ENCODE measurements at regions not wholly inside any gene's neighbourhood (a gene's known extent, or its start where the extent isn't known, plus 50 kb on each side); places are given as distances from the start of the nearest gene placed in this dataset.
"Not testable (repeated sequence)": the region's sequence is repeated elsewhere in the genome, so short reads cannot be mapped to it uniquely, and the experiment has no call there.

- not testable (repeated sequence) for DNase-seq (ENCODE audit: low spot score)
Measured at GRCh38 chr1:206408371-206409288, 61.6 kb upstream of the IKBKE start.

GRCh38 chr1:206411321-206411720, 59.0 kb upstream of the IKBKE start:
- no peak for DNase-seq (ENCODE audit: low spot score)

GRCh38 chr1:206415942-206416341, 54.3 kb upstream of the IKBKE start:
- DNase-seq (ENCODE audit: low spot score) = no peak

DNA sequence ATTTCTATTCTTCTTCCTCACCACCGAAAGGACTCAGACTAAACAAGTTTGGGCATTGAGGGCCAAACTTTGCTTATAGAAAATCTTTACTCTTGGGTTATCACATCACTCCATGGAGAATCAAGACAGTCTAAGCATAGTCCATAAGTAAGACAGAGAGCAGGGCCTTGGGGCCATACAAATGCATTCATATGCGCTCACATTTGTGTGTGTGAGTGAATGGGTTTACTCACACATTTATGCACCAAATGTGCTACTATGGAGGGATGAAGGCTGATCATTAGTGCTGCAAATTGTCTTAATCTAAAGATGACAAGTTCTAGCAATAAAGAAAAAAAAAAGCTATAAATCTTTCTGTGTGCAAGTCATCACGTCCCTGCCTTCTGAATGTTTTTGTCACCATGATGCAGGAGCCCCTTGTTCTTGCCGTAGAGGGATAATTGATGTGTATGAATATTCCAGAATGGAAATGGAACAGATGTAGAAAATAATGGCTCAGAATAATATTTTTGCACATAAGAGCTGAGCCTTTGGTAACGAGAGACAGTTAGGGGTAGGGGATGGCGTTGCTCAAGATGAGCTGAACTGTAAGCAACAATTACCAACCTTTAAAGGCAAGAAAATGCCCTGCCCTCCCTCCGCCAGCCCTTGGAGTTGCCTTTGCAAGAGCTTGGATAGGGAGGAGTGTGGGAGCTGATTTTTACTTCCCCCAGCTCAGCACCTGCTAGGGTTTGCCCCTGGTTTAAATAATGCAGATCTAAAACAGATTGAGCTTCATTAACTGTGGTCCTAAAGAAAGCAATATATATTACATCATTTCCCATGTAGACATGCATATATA, 52.3 kb upstream of the IKBKE start:
- DNase-seq (ENCODE audit: low spot score) = no peak

GRCh38 chr1:206419250-206419649, 51.0 kb upstream of the IKBKE start:
- DNase-seq (ENCODE audit: low spot score) = no peak

DNA sequence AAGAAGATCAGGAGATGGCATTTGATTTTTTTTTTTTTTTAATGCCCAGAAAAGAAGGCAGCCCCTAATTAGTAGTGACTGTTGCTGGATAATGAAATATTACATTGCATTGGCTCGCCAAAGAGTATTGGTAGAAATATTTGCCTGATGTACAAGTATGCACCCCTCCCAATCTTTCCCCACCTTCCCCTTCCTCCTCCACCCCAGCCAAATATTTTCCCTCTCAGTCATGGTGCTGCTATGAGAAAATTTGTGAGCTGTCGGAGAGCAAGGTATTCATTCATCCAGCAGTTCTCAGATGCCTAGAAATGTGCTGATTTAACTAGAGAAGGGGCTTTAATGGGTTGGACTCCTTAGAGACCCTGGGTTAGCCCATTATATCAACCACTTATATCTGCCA, 50.5 kb upstream of the IKBKE start:
- DNase-seq (ENCODE audit: low spot score) = no peak

GRCh38 chr1:206420471-206420870, 49.8 kb upstream of the IKBKE start:
- DNase-seq (ENCODE audit: low spot score) = no peak

Data from CD4-positive, alpha-beta T cell treated with Interleukin-2 at 100 ng/mL for 4 hours (primary cell).